ENCODE measurements at regions not wholly inside any gene's neighbourhood (a gene's known extent, or its start where the extent isn't known, plus 50 kb on each side); places are given as distances from the start of the nearest gene placed in this dataset.

DNA sequence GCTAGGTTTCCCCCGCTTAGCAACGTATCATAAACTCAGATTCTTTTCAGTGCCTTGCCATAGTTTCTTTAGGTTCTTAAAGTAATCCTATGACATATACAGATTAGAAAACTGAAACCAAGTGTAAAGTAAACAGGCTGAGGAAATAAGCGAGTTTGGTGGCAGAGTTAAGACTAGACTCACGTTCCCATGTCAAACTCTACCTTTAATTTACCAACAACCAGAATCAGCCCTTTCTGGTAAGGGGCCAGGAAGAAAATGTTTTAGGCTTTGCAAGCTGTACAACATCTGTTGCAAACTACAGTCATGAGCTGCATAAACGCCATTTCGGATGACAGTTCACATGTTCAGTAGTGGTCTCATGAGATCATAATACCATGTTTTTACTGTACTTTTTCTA lies 128.0 kb upstream of the PRICKLE2 start:
- no peak for DNase-seq (ENCODE audit: low spot score)

DNA sequence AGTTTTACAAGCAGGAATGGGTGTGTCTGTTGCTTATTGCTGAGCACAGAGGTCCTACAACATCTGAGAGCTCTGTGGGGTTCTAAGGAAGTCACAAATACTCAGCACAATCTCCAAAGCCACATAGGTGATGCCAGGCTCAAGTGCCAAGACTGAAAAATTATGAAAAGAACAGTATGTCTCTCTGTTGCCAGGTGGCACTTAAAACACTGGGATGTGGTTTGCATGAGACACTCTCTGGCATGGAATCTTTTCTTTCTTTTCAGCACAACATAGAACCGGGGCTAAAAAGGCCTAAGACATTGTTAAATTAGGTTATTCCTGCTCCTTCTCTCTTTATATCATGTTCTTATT lies 127.3 kb upstream of the PRICKLE2 start:
- DNase-seq (ENCODE audit: low spot score) = no peak

DNA sequence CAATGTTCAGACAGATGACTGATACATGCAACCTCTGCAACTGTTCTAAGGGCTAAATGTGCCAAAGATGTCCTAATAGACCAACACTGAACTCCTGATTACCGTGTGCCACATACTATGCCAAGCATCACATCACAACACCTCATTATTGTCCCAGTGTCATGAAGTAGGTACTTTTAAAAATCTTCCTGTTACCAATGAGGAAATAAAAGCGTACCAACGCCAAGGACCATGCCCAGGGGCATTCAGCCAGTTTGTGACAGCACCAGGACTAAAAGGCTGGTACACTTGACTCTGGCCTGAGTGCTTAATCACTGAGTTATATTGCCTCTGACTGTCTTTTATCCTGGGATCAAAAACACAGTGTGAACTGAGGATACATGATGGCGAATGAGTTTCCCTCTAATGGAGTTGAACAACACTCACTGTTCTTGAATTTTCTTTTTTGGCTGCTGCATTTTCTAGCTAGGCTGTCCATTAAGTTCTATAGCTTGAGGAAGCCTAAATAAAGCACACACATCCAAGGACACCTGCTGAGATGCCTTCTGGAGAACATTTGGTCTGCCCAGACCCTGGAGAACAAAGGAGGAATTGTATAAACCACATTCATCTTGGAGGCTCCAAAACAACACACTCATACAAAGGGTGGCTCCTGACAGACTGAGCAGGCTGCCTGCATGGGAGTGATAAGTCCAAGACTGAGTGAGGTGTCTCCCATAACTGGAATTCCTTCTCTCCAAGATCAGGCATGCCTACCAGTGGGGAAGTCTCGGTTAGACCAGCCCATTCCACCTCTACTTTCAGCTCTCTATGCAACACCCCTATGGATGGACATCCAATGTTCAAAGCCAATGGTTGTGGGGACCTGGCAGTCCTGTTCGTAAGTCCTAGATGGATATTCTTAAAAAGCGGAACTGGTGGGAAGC lies 126.7 kb upstream of the PRICKLE2 start:
- no peak for DNase-seq (ENCODE audit: low spot score)

DNA sequence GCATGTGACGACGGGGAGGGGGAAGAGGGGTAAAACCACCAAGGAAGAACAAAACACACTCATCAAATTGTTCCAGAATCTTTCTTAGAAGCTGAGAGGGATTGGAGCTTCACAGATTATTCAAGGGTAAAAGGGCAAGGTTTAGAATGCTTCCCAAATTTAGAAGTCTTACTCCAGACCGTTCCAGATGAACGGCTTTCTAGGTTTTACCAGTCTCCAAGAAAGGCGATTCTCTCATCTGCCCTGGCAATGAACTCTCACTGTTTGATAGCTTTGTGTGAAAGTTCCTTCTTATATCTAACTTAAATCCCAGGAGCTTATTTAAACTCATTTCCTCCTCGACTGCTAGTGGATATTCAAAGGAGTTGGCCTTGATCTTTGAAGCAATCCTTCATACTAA lies 124.3 kb upstream of the PRICKLE2 start:
- no peak for DNase-seq (ENCODE audit: low spot score)

DNA sequence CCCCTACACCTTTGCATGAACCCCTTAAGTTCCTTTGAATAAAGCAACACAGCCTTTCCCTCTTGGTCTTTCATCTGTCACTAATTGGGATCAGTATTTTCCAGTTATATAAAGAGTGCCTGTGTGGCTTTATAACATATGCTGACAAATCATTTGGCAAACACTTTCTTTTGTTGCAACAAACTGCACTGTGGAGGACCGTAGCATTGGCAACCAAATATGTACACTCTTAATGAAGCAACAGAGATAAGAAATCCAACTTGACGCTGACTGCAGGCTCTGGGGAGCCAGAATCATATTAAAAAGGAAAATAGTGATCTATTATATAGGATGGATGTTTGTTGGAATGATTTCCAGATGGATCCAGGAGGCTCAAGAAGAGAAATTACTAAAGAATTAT lies 120.1 kb upstream of the PRICKLE2 start:
- no peak for DNase-seq (ENCODE audit: low spot score)

DNA sequence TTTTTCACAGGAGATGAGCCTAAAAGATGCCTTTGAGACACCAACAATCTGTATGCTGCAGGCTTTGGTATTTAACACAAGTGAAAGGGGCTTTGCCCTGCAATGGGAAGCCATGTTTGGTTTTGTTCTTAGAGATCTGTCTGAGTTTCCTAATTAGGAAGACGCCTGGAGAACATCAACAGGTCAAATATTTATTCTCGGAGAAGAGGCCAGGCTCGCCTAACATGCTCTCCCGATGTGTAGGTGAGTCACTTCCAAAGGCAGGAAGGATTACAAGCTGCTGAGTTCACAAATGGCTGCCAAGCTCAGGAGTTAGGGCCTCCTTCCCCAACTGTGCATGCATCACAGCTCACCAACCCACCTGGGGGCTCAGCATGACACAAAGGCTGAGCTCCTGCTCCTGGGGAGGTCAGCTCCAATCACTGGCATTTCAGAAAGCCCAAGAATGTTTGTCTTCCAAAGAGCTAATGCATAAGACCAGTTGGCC lies 119.5 kb upstream of the PRICKLE2 start:
- DNase-seq (ENCODE audit: low spot score) = no peak

DNA sequence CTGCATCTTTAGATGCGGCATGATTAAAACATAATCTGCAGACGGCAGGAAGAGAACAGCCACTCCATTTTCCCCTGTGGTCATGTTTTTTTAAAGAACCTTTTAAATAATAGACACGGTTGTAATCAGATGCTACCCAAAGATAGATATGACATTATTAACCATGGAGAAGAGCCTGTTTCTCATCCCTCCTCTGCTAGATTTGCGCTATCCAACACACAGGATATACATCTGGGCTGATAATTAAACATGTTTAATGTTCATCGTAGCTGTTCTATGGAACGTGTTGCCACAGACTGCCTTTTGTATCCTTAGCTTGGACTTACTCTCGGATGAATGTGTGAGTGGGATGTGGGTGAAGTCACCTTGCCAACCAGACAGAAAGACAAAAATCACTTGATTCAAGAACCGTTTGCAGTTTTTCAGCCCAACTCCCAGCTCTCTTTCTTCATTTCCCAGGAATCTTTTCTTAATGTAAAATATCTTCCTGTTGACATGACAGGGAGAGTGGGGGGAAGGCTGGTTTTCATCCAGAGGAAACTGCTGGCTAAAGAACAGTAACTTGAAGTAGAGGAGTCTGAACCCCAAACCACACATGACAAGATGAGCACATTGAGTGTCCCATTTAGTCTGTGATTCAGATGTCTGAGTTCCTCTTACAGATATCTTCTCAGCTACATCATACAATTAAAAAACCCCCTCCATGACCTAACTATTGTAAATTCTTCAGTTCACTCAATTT lies 118.6 kb upstream of the PRICKLE2 start:
- DNase-seq (ENCODE audit: low spot score) = no peak

DNA sequence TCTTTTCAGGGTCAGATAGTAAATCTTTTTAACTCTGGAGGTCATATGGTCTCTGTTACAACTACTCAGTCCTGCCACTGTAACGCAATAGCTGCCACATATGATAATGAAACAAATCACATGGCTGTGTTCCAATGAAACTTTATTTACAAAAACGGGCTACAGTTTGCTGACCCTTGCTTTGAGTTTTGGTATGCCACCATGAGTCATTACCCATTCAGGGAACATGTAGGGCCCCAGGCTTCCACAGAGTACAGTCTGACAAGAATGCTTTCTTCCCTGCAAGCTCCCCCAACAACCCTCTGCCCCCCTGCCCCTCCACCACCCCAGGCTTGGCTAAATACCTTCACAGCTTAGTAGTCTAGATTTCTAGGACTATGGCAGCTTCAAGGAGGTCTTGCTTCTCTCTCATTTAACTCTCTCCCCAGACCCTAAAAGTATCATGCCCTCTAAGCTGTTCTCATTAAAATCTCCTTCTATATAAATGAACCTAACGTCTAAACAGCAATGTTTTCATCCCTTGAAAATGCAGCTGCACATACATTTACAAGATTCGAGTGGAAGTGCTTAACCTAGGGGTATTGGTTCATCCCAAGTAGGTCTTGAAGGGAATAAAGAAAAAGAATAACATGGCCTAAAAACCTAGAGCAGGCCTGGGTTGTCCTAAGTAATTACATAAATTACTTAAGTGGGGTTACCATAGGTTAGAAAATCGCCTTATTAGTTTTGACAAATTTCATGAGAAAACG lies 117.8 kb upstream of the PRICKLE2 start:
- no peak for DNase-seq (ENCODE audit: low spot score)

DNA sequence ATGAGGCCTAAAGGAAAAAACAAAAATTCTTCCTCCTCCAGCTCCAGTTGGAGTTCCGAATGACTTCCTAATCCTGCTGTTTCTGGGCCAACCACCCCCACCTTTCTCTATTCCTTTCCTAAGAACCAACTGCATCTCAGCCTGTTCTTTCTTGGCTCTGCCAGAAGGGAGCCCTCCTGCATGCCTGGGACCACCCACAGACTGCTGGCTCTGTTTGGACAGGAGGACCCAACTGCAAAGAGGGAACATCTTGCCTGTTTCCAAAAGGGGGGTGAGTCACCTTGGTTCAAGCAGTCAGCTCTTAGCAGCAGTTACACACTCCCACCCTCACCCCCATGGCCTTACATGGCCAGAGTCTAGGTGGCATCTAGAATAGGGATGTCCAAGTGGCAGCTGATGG lies 116.0 kb upstream of the PRICKLE2 start:
- no peak for DNase-seq (ENCODE audit: low spot score)

DNA sequence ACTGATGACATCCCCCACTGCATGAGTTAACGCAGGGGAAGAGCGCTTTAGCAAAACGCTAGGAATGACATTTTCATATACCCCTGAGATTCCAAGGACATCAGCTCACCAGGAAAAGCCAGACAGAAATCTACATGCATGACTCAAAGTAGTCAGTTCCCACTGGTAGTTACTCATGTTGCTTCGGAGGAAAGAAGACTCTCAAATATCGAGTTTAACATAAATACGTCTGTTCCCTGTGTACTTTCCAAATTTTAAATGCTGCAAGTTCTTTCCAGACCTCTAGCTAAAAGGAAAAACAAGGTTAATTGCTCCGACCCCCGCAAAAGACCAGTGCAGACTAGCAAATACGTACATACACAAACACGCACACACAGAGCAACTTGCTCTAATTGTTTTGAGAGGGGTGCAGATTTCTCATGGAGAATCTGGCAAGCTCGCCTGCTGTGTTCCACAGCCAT lies 115.4 kb upstream of the PRICKLE2 start:
- no peak for DNase-seq (ENCODE audit: low spot score)

DNA sequence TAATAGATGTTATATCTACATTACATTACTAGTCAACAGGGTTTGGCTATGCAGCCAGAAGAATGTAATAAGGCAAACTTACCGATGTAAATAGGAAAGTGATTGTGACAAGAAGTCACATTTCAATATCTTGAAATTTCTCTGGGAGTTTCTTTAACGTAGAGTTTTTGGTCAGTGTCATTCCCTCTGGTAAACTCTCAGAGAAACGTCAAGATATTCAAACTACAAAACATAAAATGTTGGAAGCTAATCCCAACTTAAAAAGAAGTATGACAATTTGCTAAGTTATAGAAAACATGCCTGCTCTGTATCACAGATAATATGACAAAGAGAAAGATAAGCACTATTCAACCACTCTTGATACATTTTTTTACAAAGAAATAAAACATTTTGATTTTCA lies 111.2 kb upstream of the PRICKLE2 start:
- DNase-seq (ENCODE audit: low spot score) = no peak

DNA sequence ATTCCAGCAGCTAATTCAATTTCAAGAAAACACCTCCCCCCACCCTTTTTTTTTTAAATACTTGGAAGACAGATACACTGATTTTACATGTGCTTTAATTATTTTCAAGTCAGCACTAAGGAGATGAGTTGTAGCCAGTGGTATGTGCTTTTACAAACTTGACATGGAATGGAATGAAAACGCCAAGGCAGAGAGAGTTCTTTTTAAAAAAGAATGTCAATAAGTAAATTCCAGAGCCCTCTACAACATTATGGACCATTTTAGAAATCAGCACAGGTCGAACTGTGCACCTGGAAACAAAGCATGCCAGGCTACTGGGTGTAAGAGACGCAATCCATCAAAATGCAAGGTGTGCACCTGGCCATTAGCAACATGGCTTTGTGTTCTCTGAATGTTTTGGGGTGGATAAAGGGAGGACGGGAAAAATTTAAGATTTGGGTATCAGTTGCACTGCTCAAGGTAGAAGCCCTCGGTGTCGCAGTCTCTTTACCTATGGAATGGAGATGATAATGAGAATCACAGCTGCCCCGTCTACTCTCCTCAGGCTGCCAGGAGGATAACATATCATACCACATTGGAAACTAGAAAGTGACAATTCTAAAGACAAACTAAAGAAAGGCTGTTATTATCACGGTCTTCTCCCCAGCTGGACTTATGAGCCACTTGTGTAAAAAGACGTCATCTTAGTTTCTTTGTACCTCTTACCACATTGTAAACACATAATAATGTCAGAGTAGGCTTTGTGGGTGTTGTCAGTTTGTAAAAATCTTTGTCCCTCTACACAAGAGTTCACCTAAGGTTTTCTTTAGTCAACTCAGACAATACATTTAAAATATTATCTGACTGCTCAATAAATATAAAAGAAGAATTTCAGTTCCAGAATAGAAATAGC lies 107.4 kb upstream of the PRICKLE2 start:
- no peak for DNase-seq (ENCODE audit: low spot score)

DNA sequence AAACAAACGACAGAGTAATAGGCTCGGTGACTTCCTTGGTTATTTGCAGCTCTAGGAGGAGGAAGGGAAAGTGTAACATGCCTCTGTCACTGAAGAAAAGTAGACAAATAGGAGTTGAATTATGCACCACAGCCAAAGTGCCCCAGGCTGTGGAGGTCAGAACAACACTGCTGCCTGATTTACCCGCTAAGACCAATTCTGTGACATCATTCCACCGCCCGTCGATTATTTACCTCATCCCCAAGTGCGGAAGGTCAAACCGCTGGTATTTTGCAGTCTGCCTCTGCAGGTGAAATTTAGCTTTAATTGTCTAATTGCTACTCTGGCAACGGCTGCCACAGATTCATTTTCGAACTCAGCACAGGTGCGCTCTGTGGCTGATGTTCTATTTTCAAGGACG lies 106.3 kb upstream of the PRICKLE2 start:
- no peak for DNase-seq (ENCODE audit: low spot score)

DNA sequence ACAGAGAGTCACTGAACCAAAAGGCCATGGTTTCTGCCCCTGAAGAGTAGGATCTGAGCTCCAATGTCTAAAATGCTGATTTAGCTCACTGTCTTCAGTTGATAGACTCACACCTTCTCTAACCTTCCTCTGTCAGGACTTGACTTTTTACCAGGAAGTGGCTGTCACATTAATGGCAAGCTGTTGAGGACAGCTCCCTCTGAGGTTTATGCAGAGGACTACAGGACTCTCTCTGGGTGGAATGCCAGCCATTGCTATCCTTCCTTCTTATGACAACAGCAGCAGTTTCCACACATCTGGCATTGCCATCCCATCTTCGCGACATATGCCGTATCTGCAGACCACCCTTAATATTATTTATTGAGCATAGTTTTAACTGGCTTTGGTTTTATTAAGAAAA lies 103.8 kb upstream of the PRICKLE2 start:
- no peak for DNase-seq (ENCODE audit: low spot score)

DNA sequence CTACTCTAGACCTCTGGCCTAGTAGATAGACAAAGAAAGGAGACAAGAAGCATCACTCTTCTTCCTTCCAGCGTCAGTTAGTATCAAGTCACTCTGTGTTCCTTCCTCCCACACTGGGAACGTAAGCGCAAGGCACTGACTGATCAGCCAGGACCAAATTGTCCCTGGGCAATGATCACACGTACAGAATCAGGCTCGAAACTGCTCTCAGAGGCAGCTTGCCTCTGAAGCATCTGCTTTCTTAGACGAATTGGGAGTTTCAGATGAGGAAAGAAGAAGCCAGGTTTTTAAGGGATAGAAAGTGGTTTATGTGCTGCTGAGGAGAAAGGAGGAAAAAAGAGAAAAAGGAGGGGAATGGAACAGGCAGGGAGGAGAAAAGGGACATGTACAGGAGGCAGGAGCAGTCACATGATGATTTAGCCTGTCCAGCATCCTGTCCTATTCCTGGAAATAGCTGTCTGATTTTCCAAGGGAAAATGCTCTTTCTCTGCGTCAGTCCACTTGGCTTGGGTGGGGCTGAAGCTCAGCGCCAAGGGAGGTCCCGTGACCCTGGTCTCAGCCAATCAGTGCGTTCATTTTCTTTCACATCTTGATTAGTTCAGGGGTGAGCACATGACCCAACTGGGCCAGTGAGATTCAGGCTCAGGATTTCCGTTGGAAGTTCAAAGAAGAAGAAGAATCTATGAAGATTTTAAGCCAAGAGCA lies 102.0 kb upstream of the PRICKLE2 start:
- DNase-seq (ENCODE audit: low spot score) = no peak

DNA sequence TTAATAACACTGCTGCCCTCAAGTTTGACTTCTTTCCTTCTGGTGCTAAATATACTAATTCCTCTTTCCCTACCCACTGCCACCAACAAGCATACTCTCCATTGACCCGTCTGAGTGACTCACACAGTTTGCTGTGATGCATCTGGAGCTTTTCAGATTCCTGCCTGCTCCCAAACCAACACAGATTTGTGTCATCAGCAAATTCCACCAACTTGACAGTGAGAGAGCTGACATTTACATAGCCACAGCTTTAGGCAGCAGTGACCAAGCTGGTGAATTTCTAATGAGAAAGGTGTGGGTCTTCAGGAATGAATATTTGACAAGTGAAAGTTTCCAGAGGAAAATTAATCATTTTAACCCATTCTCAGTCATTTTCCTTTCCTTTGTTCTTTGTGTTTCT lies 96.5 kb upstream of the PRICKLE2 start:
- DNase-seq (ENCODE audit: low spot score) = no peak

DNA sequence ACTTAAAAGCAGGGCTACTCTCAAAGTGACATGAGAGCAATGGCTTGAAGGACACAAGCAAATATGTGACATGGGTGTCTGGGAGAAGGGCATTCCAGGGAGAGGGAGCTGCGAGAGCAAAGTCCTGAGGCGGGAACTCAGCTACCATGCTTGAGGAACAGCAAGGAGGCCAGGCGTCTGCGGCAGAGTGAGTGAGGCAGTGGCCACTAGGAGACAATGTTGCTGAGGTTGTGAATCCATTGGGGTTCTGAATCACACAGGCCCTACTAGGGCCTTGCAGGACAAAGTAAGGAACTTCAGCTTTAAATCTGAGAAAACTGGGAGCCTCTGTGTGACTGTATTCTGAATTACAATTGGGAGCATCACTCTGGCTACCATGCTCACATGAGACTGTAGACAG lies 94.1 kb upstream of the PRICKLE2 start:
- no peak for DNase-seq (ENCODE audit: low spot score)

DNA sequence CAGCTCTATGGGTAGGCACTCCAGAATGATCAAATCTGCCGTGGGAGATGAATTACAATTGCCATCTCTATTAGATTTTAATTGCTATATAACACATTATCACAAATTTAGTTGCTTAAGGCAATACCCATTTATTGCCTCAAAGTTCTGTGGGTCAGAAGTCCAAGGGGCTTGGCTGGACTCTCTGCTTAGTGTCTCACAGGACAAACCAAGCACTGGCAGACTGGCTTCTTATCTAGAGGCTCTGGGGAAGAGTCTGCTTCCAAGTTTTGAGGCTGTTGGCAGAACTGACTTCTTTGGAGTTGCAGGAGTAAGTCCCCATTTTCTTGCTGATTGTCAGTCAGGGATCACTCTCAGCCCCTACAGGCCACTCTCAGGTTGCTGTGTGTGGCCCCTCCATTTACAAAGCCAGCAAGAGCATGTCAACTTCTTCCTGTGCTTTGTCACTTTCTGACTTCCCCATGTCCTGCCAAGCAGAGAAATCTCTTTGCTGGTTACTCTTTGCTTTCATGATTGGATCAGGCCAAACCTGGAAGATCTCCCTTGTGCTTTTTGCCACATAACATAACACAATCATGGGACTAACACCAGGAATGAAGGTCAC lies 93.5 kb upstream of the PRICKLE2 start:
- DNase-seq (ENCODE audit: low spot score) = no peak

DNA sequence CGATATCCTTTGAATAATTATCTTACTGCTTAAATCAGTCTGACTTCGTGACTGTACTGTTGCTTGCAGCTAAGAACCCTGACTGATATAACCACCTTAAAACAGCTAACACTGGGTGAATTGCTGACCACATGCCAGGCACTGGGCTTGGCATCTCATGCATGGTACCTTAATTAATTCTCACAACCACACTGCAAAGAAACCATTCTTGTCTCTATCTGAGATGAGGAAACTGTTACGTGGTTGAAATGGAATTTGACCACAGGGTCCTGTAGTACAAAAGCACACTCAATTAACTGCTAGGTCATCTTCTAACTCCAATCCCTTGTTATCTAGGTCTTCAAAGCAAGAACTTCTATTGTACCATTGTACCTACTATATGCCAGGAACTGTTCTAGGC lies 92.7 kb upstream of the PRICKLE2 start:
- no peak for DNase-seq (ENCODE audit: low spot score)

DNA sequence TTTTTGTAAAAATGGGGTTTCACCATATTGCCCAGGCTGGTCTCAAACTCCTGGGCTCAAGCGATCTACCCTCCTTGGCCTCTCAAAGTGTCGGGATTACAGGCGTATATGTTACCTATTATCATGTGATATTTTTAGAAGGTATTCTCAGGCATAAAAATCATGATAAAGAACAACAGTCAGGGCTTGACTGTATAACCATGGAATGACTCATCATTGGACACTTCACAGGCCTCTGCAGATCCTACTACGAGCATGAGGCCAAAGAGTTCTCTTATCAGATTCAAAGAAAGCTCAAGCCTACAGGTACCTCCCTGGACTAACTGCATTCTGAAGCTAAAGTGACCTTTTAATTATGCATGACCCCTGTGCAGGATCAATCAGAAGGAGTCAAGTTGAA lies 91.7 kb upstream of the PRICKLE2 start:
- no peak for DNase-seq (ENCODE audit: low spot score)
